CD4-positive, alpha-beta T cell treated with Interferon gamma for 1 hour (primary cell): ENCODE measurements at regions not wholly inside any gene's neighbourhood (a gene's known extent, or its start where the extent isn't known, plus 50 kb on each side); places are given as distances from the start of the nearest gene placed in this dataset.
"Not testable (repeated sequence)": the region's sequence is repeated elsewhere in the genome, so short reads cannot be mapped to it uniquely, and the experiment has no call there.

Experiments
- DNase-seq: peaks from one replicate; pipeline ENCODE4 v3.0.0-alpha.2; 2020

DNA sequence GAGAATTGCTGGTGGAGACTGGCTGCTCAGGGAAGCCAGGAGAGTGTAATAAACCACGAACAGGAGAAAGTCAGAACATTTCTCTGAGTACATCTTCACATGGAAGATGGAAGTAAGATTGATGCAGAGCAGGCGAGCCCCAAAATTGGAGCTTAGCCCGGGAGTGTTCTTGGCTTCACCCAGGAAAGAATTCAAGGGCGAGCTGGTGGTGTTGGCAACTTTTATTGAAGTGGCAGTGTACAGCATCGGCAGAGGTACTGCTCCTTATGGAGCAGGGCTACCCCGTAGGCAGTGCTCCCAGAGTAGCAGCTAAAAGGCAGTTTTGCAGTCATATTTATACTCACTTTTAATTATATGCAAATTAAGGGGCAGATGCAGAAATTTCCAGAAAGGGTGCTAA is 281.4 kb upstream of the MEX3C start:
- DNase-seq, result no peak

- DNase-seq, result no peak
Observed at GRCh38 chr18:51479736-51480135, 282.3 kb upstream of the MEX3C start.

DNA sequence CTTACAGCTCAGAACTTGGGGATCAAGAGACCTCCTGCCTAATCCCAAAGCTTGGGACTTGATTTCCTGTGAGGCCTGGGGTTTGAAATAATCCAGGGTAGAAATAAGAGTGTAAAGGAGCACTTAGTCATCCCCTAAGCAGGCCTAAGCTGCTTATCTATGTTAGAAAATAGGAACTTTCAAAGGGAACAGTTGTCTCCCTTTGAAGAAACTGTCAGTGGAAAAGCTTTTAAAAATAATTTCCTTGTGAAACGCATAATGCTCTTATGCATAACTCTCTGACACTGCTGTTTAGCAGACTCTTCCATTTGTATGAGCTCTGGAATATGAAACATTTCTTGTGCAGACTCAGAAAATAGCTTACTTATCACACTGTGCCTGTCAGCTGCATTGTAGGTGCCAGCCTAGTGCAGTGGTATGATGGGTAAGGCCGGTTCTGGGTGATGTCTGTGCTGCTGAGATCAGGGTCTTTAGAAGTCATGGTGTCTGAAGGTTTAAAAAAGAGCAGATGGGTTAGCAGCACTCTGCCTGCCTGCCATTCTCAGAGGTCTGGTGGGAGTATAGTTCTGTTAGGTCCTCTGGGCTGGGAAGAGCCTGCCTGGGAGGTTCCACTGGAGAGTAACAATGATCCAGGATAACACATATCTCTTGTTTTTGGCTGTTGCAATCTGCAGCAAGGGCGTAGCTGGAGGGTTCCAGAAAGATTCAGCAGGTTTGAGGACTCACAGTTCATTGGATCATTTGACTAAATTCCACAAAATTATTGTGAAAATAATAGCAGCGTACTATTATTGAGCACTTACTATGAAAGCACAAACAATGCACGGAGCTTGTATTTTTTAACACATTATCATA is 283.2 kb upstream of the MEX3C start:
- DNase-seq, result no peak

GRCh38 chr18:51486735-51487366 is 289.4 kb upstream of the MEX3C start:
- no peak for DNase-seq

DNA sequence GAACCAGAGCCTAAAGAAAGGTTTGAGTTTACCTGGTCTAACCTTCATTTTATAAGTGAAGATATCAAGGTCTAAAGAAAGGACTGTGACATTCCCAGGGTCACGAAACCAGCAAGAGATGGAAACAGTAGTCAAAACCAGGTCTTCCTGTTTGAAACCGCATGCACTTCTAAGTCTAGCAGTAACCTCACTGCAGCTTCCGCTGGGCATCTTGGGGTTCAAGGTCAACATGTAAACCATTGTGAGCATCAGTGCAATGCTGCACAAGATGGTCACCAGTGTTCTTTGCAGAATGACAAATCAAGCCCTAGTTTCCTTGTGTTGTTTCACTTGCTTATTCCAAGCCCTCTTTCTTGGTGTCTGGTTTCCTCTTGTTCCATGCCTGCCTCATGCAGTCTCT is 292.9 kb upstream of the MEX3C start:
- DNase-seq, result no peak

- DNase-seq, result no peak
Observed at GRCh38 chr18:51490860-51491259, 293.4 kb upstream of the MEX3C start.

GRCh38 chr18:51491678-51492372 is 294.3 kb upstream of the MEX3C start:
- DNase-seq, result no peak

- DNase-seq, result no peak
Observed at GRCh38 chr18:51498085-51498855, 300.8 kb upstream of the MEX3C start.

GRCh38 chr18:51503351-51503750 is 305.9 kb upstream of the MEX3C start:
- no peak for DNase-seq

DNA sequence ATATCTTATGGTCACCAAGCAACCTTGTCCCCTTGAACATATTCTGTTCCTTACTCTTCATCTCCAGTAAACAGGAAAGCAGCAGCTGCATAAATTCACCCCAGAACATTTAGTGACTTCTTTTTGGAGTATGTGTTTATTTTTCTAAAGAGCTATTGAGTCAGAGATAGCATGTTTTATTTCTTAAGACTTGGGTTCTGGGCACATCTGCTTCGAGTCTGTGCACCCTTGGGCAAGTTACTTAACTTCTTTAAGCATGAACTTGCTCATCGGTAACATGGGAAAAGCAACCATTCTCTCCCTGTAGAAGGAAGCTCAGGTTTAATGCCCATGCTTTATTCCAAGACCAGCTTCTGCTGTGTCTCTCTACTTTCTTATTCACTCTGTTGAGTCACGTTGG is 309.3 kb upstream of the MEX3C start:
- DNase-seq, result no peak

GRCh38 chr18:51508410-51508809 is 310.9 kb upstream of the MEX3C start:
- not testable (repeated sequence) for DNase-seq

DNA sequence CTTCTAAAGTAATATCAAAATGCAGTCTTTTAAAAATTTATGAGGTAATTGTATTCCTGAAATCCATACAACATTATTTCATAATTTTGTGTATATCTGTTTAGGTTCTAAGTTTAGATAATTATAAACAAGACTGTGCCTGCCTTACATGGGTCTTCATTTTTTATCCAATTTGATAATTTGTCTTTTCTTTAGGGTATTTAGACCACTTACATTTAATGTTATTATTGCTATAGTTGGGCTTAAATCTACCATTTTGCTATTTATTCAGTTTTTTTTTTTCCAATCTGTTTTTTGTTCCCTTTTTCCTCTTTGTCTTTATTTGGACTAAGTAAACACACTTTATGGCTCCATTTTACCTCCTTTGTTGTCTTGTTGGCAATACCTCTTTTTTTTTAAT is 312.5 kb upstream of the MEX3C start:
- no peak for DNase-seq

DNA sequence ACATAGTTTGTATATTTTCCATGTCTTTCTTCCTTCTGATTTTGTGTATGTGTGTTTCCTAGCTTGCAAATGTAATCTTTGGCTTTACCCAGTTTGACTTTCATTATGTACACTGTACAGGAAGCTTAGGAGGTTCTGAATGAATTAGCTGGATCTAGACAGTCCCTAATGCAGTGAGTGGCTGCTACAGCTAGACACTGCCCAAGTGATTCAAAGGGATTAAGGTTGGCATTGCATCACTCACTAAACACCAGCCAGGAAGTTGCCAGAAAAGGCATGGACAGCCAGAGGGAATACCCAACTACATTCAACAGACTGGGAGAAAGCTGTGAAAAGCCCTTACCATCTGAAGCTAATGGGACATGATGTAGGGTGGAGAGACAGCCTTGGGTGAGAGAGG is 316.0 kb upstream of the MEX3C start:
- no peak for DNase-seq

- no peak for DNase-seq
Observed at GRCh38 chr18:51514128-51514527, 316.6 kb upstream of the MEX3C start.

DNA sequence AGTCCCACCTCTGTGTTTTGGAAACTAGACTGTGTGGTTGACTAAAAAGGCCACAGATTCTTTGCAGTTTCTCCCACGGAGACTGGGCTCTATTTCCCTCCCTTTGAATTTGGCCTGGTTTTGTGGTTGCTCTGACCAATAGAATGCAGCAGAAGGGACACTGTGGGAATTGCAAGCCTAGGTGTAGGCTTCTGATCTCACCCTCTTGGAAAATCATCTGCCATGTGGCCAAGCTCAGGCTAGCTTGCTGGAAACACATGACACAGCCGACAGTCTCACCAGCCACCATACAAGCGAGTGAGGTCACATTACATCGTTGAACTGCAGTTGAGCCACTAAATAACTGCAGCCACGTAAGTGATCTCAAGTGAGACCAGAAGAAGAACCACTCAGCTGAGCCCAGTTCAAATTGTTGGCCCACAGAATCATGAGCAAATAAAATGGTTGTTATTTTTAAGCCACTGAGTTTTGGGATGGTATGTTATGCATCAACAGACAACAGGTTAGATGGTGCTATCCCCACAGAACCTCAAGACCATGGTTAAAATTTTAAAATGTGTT is 319.1 kb upstream of the MEX3C start:
- DNase-seq, result no peak

DNA sequence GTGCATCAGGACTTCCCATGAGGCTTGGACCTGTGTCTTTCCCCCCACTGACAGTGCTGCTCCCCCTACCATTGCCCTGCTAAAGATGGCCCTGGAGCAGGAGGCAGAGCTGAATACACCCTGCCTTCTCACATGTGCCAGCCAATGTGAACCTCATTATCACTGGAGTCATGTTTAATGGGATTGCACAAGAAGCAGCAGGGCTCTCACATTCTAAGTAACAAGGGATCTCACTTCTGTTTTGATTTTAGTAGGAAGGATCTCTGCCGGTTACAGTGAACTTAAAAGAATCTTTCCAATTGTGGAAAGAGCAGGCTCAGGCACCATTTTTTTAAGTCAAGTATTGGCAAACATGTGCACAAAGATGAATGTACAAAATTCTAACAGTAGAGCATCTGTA is 322.1 kb upstream of the MEX3C start:
- DNase-seq, result no peak

DNA sequence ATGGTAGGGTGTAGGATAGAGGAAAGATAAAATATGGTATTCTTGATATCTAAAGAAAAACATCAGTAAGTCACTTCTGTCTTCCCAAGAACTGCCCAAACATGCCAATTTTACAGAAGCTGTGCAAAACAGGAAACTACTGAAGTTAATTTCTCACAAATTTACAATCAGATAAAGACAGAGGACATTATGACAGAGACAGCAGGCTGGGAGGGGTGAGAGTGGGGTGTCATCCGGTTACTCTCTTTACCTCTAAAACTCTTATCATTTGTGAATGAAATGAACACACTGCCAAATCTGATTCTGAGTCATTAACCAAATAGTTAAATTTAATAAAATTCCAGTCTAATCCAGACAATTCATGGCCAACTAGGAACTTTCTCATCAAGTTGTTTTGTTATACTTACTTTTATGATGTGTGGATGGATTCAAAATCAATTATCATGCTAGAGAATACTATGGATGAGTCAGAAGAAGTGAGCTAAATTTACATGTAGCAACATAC is 323.2 kb upstream of the MEX3C start:
- no peak for DNase-seq

DNA sequence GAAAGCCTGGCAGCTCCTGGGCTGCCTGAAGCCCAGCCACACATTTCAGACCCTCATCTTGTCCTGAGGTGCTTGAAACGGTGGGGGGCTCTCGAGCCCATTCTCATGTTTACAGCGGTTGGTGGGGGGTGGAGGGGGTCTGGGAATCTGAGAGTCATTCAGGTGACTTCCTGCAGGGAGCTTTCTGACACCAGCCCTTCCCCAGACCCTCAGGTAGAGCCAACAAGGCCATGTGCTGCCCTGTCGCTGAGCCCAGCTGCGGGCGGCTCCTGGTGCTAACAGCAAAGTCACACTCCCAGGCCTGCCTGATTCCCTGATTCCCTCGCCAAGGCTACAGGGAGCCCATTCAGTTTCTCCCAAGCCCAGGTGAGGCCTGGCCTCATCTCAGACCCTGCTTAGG is 324.9 kb upstream of the MEX3C start:
- DNase-seq, result no peak

DNA sequence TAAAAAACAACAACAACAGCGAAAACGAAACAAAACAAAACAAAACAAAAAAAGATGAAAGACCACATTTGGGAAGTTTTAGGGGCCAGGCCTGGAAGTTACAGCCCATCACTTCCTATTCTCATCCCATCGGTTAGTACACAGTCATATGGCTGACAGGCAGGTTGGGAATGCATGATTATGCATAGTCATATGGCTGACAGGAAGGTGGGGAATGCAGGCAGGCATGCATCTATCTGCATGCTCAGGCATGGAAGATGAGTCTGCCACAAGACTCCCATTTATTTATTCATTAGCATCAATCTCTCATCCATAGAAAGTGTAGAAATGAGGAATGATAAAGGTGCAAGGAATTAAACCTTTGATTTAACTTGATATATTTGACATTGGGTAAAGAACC is 325.3 kb upstream of the MEX3C start:
- DNase-seq, result no peak

GRCh38 chr18:51523671-51524070 is 326.2 kb upstream of the MEX3C start:
- no peak for DNase-seq

DNA sequence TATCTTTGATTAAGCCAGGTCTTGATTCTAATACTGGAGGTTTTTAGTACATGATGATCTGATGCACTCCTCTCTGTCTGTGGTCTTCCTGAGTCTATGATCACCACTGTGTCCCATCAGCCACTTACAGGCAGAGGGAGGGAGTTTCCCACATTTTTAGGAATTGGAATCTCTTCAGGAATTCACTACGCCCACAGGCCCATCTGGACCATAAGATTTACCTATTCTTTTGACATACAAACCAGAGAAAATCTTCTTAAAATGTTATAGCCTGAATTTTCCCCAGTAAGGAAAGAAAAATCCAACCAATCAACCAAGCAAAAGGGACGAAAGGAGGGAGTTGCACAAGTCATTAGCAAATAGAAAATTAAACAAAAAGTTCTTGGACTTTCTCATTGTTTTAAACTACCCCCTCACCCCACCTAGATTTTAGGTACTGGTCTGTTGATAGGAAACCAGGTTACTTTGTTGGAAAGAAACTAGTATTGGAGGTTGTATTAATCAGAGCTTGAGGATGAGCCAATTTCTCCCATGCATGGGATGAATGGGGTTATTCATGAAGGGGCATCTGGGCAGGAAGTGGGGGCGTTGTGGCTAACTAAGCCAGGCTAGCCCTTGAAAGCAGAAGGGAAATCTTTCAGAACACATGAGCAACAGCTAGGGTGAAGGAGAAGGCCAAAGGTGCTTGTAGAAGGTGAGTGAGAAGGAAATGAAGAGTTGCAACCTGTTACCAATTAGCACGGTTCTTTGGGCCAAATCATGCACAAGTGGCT is 328.2 kb upstream of the MEX3C start:
- DNase-seq, result no peak

- no peak for DNase-seq
Observed at GRCh38 chr18:51527826-51528225, 330.3 kb upstream of the MEX3C start.
